ENCODE measurements at regions not wholly inside any gene's neighbourhood (a gene's known extent, or its start where the extent isn't known, plus 50 kb on each side); places are given as distances from the start of the nearest gene placed in this dataset.

GRCh38 chr4:133389029-133389428, 239.9 kb downstream of the PCDH10 start:
- DNase-seq, result no peak
- intact Hi-C loops (cut with DNase I), result no loop called here
- no peaks in the 10 kb centered on the region for H3K27me3 ChIP-seq (ENCODE audit: insufficient read depth in 3 of 3, low read length in 2 of 3)
- no peak for ATAC-seq
- TF ChIP-seq, protein P1, sequence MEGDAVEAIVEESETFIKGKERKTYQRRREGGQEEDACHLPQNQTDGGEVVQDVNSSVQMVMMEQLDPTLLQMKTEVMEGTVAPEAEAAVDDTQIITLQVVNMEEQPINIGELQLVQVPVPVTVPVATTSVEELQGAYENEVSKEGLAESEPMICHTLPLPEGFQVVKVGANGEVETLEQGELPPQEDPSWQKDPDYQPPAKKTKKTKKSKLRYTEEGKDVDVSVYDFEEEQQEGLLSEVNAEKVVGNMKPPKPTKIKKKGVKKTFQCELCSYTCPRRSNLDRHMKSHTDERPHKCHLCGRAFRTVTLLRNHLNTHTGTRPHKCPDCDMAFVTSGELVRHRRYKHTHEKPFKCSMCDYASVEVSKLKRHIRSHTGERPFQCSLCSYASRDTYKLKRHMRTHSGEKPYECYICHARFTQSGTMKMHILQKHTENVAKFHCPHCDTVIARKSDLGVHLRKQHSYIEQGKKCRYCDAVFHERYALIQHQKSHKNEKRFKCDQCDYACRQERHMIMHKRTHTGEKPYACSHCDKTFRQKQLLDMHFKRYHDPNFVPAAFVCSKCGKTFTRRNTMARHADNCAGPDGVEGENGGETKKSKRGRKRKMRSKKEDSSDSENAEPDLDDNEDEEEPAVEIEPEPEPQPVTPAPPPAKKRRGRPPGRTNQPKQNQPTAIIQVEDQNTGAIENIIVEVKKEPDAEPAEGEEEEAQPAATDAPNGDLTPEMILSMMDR (IDR thresholded peaks at IDR 0.05), result no peak
- H3K36me3 ChIP-seq (ENCODE audit: insufficient read depth in 1 of 2, low read depth in 1 of 2), result no peaks in the 10 kb centered on the region
- H3K4me1 ChIP-seq, result no peaks in the 10 kb centered on the region
- WGBS, 3 donors, result 84 to 89% (median 89%) methylated on average over 3 of the region's 3 CpGs
- H3K27ac ChIP-seq, result no peak overlapping the region
- no peaks in the 10 kb centered on the region for H3K9me3 ChIP-seq
- H3K4me3 ChIP-seq, result no peak overlapping the region

- Histone ChIP-seq H3K27me3 (ENCODE audit: insufficient read depth in 3 of 3, low read length in 2 of 3) (no peaks in the 10 kb centered on the region), H3K36me3 (ENCODE audit: insufficient read depth in 1 of 2, low read depth in 1 of 2) (no peaks in the 10 kb centered on the region), H3K27ac (no peak overlapping the region), H3K4me3 (no peak overlapping the region), H3K4me1 (no peaks in the 10 kb centered on the region), H3K9me3 (no peaks in the 10 kb centered on the region)
- ATAC-seq (no peak), DNase-seq (no peak)
- intact Hi-C loops (cut with DNase I), result no loop called here
- WGBS, 3 donors, result 90 to 95% (median 94%) methylated on average over 22 to 23 of the region's 23 CpGs
- TF ChIP-seq, protein P1 (IDR thresholded peaks at IDR 0.05), result no peak
Measured at GRCh38 chr4:133385161-133385954, 236.3 kb downstream of the PCDH10 start.

GRCh38 chr4:133379681-133380438, 230.8 kb downstream of the PCDH10 start:
- Histone ChIP-seq H3K9me3 (no peaks in the 10 kb centered on the region), H3K4me3 (no peak overlapping the region), H3K27ac (no peak overlapping the region), H3K36me3 (ENCODE audit: insufficient read depth in 1 of 2, low read depth in 1 of 2) (no peaks in the 10 kb centered on the region), H3K4me1 (no peaks in the 10 kb centered on the region), H3K27me3 (ENCODE audit: insufficient read depth in 3 of 3, low read length in 2 of 3) (no peaks in the 10 kb centered on the region)
- no peak for ATAC-seq
- intact Hi-C loops (cut with DNase I), result no loop called here
- 88 to 92% (median 90%) methylated on average over 21 to 22 of the region's 22 CpGs for WGBS, 3 donors
- TF ChIP-seq, protein P1 (IDR thresholded peaks at IDR 0.05), result no peak
- DNase-seq, result no peak

DNA sequence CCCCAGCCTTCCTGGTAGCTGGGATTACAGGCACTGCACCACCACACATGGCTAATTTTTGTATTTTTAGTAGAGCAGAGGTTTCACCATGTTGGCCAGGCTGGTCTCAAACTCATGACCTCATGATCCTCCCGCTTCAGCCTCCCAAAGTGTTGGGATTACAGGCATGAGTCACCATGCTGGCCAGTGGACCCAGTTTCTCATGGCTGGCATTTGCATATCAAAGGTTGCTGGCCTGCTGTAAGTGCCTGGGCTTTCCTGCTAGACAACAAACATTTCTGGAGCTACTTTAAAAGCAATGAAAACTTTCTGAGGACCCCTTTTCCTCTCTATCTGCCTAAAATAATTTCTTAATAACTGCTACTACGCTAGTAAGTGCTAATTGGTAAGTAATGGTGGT, 228.2 kb downstream of the PCDH10 start:
- Histone ChIP-seq H3K27me3 (ENCODE audit: insufficient read depth in 3 of 3, low read length in 2 of 3) (no peaks in the 10 kb centered on the region), H3K36me3 (ENCODE audit: insufficient read depth in 1 of 2, low read depth in 1 of 2) (no peaks in the 10 kb centered on the region), H3K4me1 (no peaks in the 10 kb centered on the region), H3K9me3 (no peaks in the 10 kb centered on the region), H3K27ac (no peak overlapping the region), H3K4me3 (no peak overlapping the region)
- ATAC-seq (no peak), DNase-seq (no peak)
- intact Hi-C loops (cut with DNase I), result no loop called here
- WGBS, 3 donors, result 74 to 79% (median 74%) methylated on average over 2 of the region's 2 CpGs
- TF ChIP-seq, protein P1 (IDR thresholded peaks at IDR 0.05), result no peak
